ENCODE measurements at regions not wholly inside any gene's neighbourhood (a gene's known extent, or its start where the extent isn't known, plus 50 kb on each side); places are given as distances from the start of the nearest gene placed in this dataset.
"Not testable (repeated sequence)": the region's sequence is repeated elsewhere in the genome, so short reads cannot be mapped to it uniquely, and the experiment has no call there.

- no peak overlapping the region for H3K4me2 ChIP-seq (ENCODE audit: insufficient read depth, low read length)
- H3K9ac ChIP-seq (ENCODE audit: low read depth, low read length) = no peak overlapping the region
- H3K4me1 ChIP-seq (ENCODE audit: insufficient read depth, low read length) = no peaks in the 10 kb centered on the region
- no peak overlapping the region for H3K4me3 ChIP-seq (ENCODE audit: low read depth in 1 of 2, low read length in 2 of 2)
- no peaks in the 10 kb centered on the region for H3K79me2 ChIP-seq (ENCODE audit: insufficient read depth, low read length)
- no peaks in the 10 kb centered on the region for H3K27me3 ChIP-seq (ENCODE audit: insufficient read depth, low read length, poor library complexity)
- no peak for ATAC-seq (ENCODE audit: insufficient read depth, low read depth)
- H2AFZ ChIP-seq (ENCODE audit: low read depth, low read length) = no peak overlapping the region
- TF ChIP-seq, protein P1, sequence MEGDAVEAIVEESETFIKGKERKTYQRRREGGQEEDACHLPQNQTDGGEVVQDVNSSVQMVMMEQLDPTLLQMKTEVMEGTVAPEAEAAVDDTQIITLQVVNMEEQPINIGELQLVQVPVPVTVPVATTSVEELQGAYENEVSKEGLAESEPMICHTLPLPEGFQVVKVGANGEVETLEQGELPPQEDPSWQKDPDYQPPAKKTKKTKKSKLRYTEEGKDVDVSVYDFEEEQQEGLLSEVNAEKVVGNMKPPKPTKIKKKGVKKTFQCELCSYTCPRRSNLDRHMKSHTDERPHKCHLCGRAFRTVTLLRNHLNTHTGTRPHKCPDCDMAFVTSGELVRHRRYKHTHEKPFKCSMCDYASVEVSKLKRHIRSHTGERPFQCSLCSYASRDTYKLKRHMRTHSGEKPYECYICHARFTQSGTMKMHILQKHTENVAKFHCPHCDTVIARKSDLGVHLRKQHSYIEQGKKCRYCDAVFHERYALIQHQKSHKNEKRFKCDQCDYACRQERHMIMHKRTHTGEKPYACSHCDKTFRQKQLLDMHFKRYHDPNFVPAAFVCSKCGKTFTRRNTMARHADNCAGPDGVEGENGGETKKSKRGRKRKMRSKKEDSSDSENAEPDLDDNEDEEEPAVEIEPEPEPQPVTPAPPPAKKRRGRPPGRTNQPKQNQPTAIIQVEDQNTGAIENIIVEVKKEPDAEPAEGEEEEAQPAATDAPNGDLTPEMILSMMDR (IDR thresholded peaks at IDR 0.05; ENCODE audit: borderline replicate concordance, extremely low read depth, low read length, poor library complexity, severe bottlenecking) = no peak
- TF ChIP-seq EZH2 (IDR thresholded peaks at IDR 0.05; ENCODE audit: borderline replicate concordance, low read depth, low read length, severe bottlenecking) = no peak
- DNase-seq = no peak
- H4K20me1 ChIP-seq (ENCODE audit: insufficient read depth, low read length) = no peaks in the 10 kb centered on the region
- no peak overlapping the region for H3K27ac ChIP-seq (ENCODE audit: low read length)
- no peaks in the 10 kb centered on the region for H3K36me3 ChIP-seq (ENCODE audit: insufficient read depth, low read length)
- no peaks in the 10 kb centered on the region for H3K9me3 ChIP-seq (ENCODE audit: insufficient read depth, low read length, severe bottlenecking)
Measured at GRCh38 chr13:44796597-44797490, 192.4 kb downstream of the NUFIP1 start.

DNA sequence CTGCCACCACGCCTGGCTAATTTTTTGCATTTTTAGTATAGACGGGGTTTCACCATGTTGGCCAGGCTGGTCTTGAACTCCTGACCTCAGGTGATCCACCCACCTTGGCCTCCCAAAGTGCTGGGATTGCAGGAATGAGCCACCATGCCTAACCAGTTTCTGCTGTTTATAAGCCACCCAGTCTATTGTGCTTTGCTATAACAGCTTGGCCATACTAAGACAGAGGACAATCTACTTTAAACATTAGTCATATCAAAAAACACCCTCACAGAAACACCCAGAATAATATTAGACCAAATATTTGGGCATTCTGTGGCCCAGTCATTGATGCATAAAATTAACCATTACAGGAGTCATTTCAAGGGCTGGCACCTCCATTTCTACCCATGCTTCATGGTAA lies 193.2 kb downstream of the NUFIP1 start:
- not testable (repeated sequence) for DNase-seq

DNA sequence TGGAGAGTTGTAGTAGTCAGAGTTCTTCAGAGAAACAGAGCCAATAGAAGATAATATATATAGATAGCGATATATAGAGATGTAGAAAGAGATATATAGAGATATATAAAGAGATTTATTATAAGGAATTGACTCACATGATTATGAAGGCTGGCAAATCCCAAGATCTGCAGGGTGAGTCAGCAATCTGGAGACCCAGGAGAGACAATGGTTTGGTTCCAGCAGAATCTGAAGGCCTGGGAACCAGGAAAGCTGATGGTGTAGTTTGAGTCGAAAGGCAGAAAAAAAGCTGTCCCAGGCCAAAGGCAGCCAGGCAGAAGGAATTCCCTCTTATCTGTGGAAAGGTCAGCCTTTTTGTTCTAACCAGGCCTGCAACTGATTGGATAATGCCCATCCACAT lies 194.1 kb downstream of the NUFIP1 start:
- Histone ChIP-seq H3K4me3 (ENCODE audit: low read depth in 1 of 2, low read length in 2 of 2) (no peak overlapping the region), H3K79me2 (ENCODE audit: insufficient read depth, low read length) (no peaks in the 10 kb centered on the region), H2AFZ (ENCODE audit: low read depth, low read length) (no peak overlapping the region), H3K9me3 (ENCODE audit: insufficient read depth, low read length, severe bottlenecking) (no peaks in the 10 kb centered on the region), H3K4me2 (ENCODE audit: insufficient read depth, low read length) (no peak overlapping the region), H4K20me1 (ENCODE audit: insufficient read depth, low read length) (no peaks in the 10 kb centered on the region), H3K9ac (ENCODE audit: low read depth, low read length) (no peak overlapping the region), H3K4me1 (ENCODE audit: insufficient read depth, low read length) (no peaks in the 10 kb centered on the region), H3K36me3 (ENCODE audit: insufficient read depth, low read length) (no peaks in the 10 kb centered on the region), H3K27me3 (ENCODE audit: insufficient read depth, low read length, poor library complexity) (no peaks in the 10 kb centered on the region), H3K27ac (ENCODE audit: low read length) (no peak overlapping the region)
- DNase-seq = no peak
- no peak for TF ChIP-seq EZH2 (IDR thresholded peaks at IDR 0.05; ENCODE audit: borderline replicate concordance, low read depth, low read length, severe bottlenecking)
- TF ChIP-seq, protein P1 (IDR thresholded peaks at IDR 0.05; ENCODE audit: borderline replicate concordance, extremely low read depth, low read length, poor library complexity, severe bottlenecking) = no peak
- ATAC-seq (ENCODE audit: insufficient read depth, low read depth) = no peak

More for the DNA sequence above, 193.2 kb downstream of the NUFIP1 start:
- H3K9ac ChIP-seq (ENCODE audit: low read depth, low read length); H3K4me3 ChIP-seq (ENCODE audit: low read depth in 1 of 2, low read length in 2 of 2); H3K4me1 ChIP-seq (ENCODE audit: insufficient read depth, low read length); H2AFZ ChIP-seq (ENCODE audit: low read depth, low read length); H3K27me3 ChIP-seq (ENCODE audit: insufficient read depth, low read length, poor library complexity); H3K9me3 ChIP-seq (ENCODE audit: insufficient read depth, low read length, severe bottlenecking); ATAC-seq (ENCODE audit: insufficient read depth, low read depth); H3K4me2 ChIP-seq (ENCODE audit: insufficient read depth, low read length); H4K20me1 ChIP-seq (ENCODE audit: insufficient read depth, low read length); H3K79me2 ChIP-seq (ENCODE audit: insufficient read depth, low read length); H3K27ac ChIP-seq (ENCODE audit: low read length); H3K36me3 ChIP-seq (ENCODE audit: insufficient read depth, low read length): not testable (repeated sequence)

DNA sequence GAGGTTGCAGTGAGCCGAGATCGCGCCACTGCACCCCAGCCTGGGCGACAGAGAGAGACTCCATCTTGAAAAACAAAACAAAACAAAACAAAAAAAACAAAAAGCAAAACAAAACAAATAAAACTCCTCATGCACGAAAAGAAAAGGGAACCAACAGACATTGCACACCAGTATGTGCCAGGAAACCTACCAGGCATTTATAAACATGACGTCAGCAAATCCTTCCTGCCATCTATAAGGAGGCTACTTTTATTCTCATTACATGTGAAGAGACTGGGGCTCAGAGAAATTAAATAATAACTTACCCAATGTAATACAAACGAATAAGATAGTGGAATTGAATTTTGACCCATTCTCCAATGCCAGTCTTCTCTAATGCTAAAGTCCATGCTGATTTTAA lies 197.2 kb downstream of the NUFIP1 start:
- H3K27ac ChIP-seq (ENCODE audit: low read length) = no peak overlapping the region
- no peak overlapping the region for H3K4me3 ChIP-seq (ENCODE audit: low read depth in 1 of 2, low read length in 2 of 2)
- H3K36me3 ChIP-seq (ENCODE audit: insufficient read depth, low read length) = no peaks in the 10 kb centered on the region
- H2AFZ ChIP-seq (ENCODE audit: low read depth, low read length) = no peak overlapping the region
- TF ChIP-seq, protein P1 (IDR thresholded peaks at IDR 0.05; ENCODE audit: borderline replicate concordance, extremely low read depth, low read length, poor library complexity, severe bottlenecking) = no peak
- TF ChIP-seq EZH2 (IDR thresholded peaks at IDR 0.05; ENCODE audit: borderline replicate concordance, low read depth, low read length, severe bottlenecking) = no peak
- no peaks in the 10 kb centered on the region for H3K79me2 ChIP-seq (ENCODE audit: insufficient read depth, low read length)
- H3K9me3 ChIP-seq (ENCODE audit: insufficient read depth, low read length, severe bottlenecking) = no peaks in the 10 kb centered on the region
- DNase-seq (no peak), ATAC-seq (ENCODE audit: insufficient read depth, low read depth) (no peak)
- H3K4me1 ChIP-seq (ENCODE audit: insufficient read depth, low read length) = no peaks in the 10 kb centered on the region
- H3K4me2 ChIP-seq (ENCODE audit: insufficient read depth, low read length) = no peak overlapping the region
- no peak overlapping the region for H3K9ac ChIP-seq (ENCODE audit: low read depth, low read length)
- H3K27me3 ChIP-seq (ENCODE audit: insufficient read depth, low read length, poor library complexity) = no peaks in the 10 kb centered on the region
- H4K20me1 ChIP-seq (ENCODE audit: insufficient read depth, low read length) = no peaks in the 10 kb centered on the region
